WTC11 (cell line): ENCODE measurements at regions not wholly inside any gene's neighbourhood (a gene's known extent, or its start where the extent isn't known, plus 50 kb on each side); places are given as distances from the start of the nearest gene placed in this dataset.

Experiments used
- ATAC-seq: fragments of 200-7000 bp; cut with Tn5 transposase; 2 replicates; pipeline ENCODE4 v1.10.0; 2021; ENCODE audit warnings: mild to moderate bottlenecking, moderate library complexity
- CTCF ChIA-PET: fragments of 300-600 bp; sonication (Branson Sonifier 250); formaldehyde crosslinking; loops from one replicate; lab custom pipeline; 2021; ENCODE audit warnings: antibody characterized with exemption; lab: Charles Lee
- POLR2A ChIA-PET: fragments of 350-600 bp; sonication (Branson Sonifier 250); formaldehyde crosslinking; loops from one replicate; lab custom pipeline; 2021; ENCODE audit warnings: antibody characterized with exemption; lab: Charles Lee
- DNase-seq: peaks from one replicate; pipeline ENCODE4 v3.0.0; 2021; ENCODE audit warnings: low spot score
- H3K27ac Mint-ChIP-seq: 2 replicates; pipeline ENCODE4 v1.8.0; 2021; ENCODE audit warnings: mixed read lengths
- H3K27me3 Mint-ChIP-seq: 2 replicates; pipeline ENCODE4 v1.8.0; 2021; ENCODE audit warnings: low read depth, mild to moderate bottlenecking, moderate library complexity, mixed read lengths
- H3K36me3 Mint-ChIP-seq: 2 replicates; pipeline ENCODE4 v1.8.0; 2021; ENCODE audit warnings: mixed read lengths
- H3K4me1 Mint-ChIP-seq: 2 replicates; pipeline ENCODE4 v1.8.0; 2022; ENCODE audit warnings: mixed read lengths
- H3K4me3 Mint-ChIP-seq: 2 replicates; pipeline ENCODE4 v1.8.0; 2021; ENCODE audit warnings: mild to moderate bottlenecking, moderate library complexity, mixed read lengths
- H3K9me3 Mint-ChIP-seq: 2 replicates; pipeline ENCODE4 v1.8.0; 2021; ENCODE audit warnings: mixed read lengths
- ATF1 ChIP-seq: sonication (generic); formaldehyde crosslinking; IDR thresholded peaks from 2 replicates; pipeline ENCODE4 v1.8.1; 2023; ENCODE audit warnings: mild to moderate bottlenecking, moderate library complexity, missing genetic modification reagents
- CREB1 ChIP-seq: sonication (generic); formaldehyde crosslinking; IDR thresholded peaks from 2 replicates; pipeline ENCODE4 v1.8.0; 2023; ENCODE audit warnings: mild to moderate bottlenecking, missing genetic modification reagents
- CREM ChIP-seq: sonication (generic); formaldehyde crosslinking; IDR thresholded peaks from 2 replicates; pipeline ENCODE4 v1.8.1; 2022; ENCODE audit warnings: mild to moderate bottlenecking, missing genetic modification reagents, moderate library complexity
- ESRRA ChIP-seq: sonication (generic); formaldehyde crosslinking; IDR thresholded peaks from 2 replicates; pipeline ENCODE4 v1.8.1; 2022; ENCODE audit warnings: mild to moderate bottlenecking, missing genetic modification reagents, borderline replicate concordance
- GABPB1 ChIP-seq: sonication (generic); formaldehyde crosslinking; IDR thresholded peaks from 2 replicates; pipeline ENCODE4 v1.8.1; 2023; ENCODE audit warnings: mild to moderate bottlenecking, missing genetic modification reagents
- JAZF1 ChIP-seq: fragments of 250-450 bp; sonication (Bioruptor Pico); IDR thresholded peaks from 2 replicates; pipeline ENCODE4 v1.9.0; 2021; ENCODE audit warnings: moderate library complexity, mild to moderate bottlenecking, inconsistent platforms
- NFYB ChIP-seq: sonication (generic); formaldehyde crosslinking; conservative IDR thresholded peaks from 2 replicates; pipeline ENCODE4 v1.8.0; 2022; ENCODE audit warnings: low read depth, missing genetic modification reagents
- NR2C2 ChIP-seq: sonication (generic); formaldehyde crosslinking; IDR thresholded peaks from 2 replicates; pipeline ENCODE4 v1.8.0; 2022; ENCODE audit warnings: mild to moderate bottlenecking, missing genetic modification reagents
- RORB ChIP-seq: fragments of 250-450 bp; sonication (Bioruptor Pico); IDR thresholded peaks from 2 replicates; pipeline ENCODE4 v1.9.0; 2021; ENCODE audit warnings: mild to moderate bottlenecking
- SOX15 ChIP-seq: fragments of 250-450 bp; sonication (Bioruptor Pico); IDR thresholded peaks from 2 replicates; pipeline ENCODE4 v1.9.0; 2021; ENCODE audit warnings: mild to moderate bottlenecking
- TEAD1 ChIP-seq: sonication (generic); formaldehyde crosslinking; IDR thresholded peaks from 2 replicates; pipeline ENCODE4 v1.8.0; 2022; ENCODE audit warnings: mild to moderate bottlenecking, missing genetic modification reagents
- ZNF263 ChIP-seq: sonication (generic); formaldehyde crosslinking; IDR thresholded peaks from 2 replicates; pipeline ENCODE4 v1.8.1; 2022; ENCODE audit warnings: low read depth, mild to moderate bottlenecking, moderate library complexity, missing genetic modification reagents
- TF ChIP-seq, protein P1 (sequence below): sonication (generic); formaldehyde crosslinking; IDR thresholded peaks from 2 replicates; pipeline ENCODE4 v1.8.1; 2023; ENCODE audit warnings: mild to moderate bottlenecking, missing genetic modification reagents, borderline replicate concordance
- TF ChIP-seq, protein P2 (sequence below): fragments of 250-450 bp; sonication (Bioruptor Pico); conservative IDR thresholded peaks from 2 replicates; pipeline ENCODE4 v1.9.0; 2021; ENCODE audit warnings: mild to moderate bottlenecking
- TF ChIP-seq, protein P3 (sequence below): sonication (generic); formaldehyde crosslinking; IDR thresholded peaks from 2 replicates; pipeline ENCODE4 v1.8.0; 2022; ENCODE audit warnings: mild to moderate bottlenecking, missing genetic modification reagents
- TF ChIP-seq, protein P4 (sequence below): sonication (generic); formaldehyde crosslinking; IDR thresholded peaks from 2 replicates; pipeline ENCODE4 v1.8.0; 2022; ENCODE audit warnings: mild to moderate bottlenecking, missing genetic modification reagents
- TF ChIP-seq, protein P5 (sequence below): sonication (generic); formaldehyde crosslinking; IDR thresholded peaks from 2 replicates; pipeline ENCODE4 v1.8.1; 2022; ENCODE audit warnings: low read depth, missing genetic modification reagents, borderline replicate concordance
- TF ChIP-seq, protein P6 (sequence below): sonication (generic); formaldehyde crosslinking; IDR thresholded peaks from 2 replicates; pipeline ENCODE4 v1.8.1; 2023; ENCODE audit warnings: mild to moderate bottlenecking, missing genetic modification reagents

DNA sequence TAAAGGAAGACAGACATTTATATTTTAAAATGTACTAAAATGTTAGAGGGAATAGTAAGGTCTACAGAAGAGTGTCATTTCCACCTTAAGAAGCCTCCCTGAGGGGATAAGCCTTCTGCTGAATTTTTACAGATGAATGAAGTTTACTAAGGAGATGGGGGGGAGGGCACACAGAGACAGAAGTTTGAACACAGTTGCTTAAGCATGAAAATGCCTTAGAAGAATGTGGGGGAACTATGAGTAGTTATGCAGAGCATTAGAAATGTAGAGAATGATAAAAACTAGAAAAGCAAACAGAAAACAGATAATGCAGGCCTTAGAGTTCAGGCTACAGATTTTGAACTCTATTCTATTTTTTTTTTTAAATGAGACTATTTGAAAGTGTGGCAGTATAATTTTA is 232.2 kb upstream of the VLDLR start:
- no peak for TF ChIP-seq ZNF263 (CRISPR knock-in tag)
- TF ChIP-seq, protein P1, sequence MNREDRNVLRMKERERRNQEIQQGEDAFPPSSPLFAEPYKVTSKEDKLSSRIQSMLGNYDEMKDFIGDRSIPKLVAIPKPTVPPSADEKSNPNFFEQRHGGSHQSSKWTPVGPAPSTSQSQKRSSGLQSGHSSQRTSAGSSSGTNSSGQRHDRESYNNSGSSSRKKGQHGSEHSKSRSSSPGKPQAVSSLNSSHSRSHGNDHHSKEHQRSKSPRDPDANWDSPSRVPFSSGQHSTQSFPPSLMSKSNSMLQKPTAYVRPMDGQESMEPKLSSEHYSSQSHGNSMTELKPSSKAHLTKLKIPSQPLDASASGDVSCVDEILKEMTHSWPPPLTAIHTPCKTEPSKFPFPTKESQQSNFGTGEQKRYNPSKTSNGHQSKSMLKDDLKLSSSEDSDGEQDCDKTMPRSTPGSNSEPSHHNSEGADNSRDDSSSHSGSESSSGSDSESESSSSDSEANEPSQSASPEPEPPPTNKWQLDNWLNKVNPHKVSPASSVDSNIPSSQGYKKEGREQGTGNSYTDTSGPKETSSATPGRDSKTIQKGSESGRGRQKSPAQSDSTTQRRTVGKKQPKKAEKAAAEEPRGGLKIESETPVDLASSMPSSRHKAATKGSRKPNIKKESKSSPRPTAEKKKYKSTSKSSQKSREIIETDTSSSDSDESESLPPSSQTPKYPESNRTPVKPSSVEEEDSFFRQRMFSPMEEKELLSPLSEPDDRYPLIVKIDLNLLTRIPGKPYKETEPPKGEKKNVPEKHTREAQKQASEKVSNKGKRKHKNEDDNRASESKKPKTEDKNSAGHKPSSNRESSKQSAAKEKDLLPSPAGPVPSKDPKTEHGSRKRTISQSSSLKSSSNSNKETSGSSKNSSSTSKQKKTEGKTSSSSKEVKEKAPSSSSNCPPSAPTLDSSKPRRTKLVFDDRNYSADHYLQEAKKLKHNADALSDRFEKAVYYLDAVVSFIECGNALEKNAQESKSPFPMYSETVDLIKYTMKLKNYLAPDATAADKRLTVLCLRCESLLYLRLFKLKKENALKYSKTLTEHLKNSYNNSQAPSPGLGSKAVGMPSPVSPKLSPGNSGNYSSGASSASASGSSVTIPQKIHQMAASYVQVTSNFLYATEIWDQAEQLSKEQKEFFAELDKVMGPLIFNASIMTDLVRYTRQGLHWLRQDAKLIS (CRISPR knock-in tag): no peak
- no peak for TF ChIP-seq NR2C2 (CRISPR knock-in tag)
- TF ChIP-seq CREB1: no peak
- TF ChIP-seq, protein P2, sequence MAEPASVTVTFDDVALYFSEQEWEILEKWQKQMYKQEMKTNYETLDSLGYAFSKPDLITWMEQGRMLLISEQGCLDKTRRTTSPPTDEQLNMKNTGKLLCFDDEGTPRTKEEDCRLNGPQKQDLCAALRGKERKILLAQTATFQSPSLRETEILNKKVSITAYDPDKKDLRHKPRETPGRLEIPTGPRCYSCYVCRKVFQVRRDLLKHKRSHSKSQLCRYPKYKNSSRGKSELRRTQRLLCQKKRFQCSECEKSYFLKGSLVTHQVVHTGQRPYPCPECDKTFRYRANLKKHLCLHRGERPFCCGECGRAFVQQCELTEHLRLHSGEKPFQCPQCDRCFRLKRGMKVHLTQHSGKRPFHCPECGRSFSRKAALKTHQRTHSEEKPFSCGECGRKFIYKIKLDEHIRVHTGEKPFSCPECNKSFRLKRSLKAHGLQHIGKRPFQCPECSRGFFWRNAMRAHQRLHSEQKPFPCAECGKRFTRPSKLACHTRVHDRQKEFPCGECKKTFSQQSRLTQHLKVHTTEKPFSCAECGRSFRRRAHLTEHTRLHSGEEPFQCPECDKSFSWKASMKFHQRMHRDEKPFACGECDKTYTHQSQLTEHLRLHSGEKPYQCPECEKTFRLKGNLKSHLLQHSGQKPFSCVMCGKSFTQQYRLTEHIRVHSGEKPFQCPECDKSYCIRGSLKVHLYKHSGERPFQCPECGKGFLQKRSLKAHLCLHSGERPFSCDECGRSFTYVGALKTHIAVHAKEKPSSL (CRISPR knock-in tag): no peak
- TF ChIP-seq ESRRA: no peak
- TF ChIP-seq, protein P3, sequence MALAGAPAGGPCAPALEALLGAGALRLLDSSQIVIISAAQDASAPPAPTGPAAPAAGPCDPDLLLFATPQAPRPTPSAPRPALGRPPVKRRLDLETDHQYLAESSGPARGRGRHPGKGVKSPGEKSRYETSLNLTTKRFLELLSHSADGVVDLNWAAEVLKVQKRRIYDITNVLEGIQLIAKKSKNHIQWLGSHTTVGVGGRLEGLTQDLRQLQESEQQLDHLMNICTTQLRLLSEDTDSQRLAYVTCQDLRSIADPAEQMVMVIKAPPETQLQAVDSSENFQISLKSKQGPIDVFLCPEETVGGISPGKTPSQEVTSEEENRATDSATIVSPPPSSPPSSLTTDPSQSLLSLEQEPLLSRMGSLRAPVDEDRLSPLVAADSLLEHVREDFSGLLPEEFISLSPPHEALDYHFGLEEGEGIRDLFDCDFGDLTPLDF (CRISPR knock-in tag): no peak
- TF ChIP-seq CREM (CRISPR knock-in tag): no peak
- TF ChIP-seq RORB (CRISPR knock-in tag): no peak
- TF ChIP-seq SOX15 (CRISPR knock-in tag): no peak
- no peak for TF ChIP-seq TEAD1 (CRISPR knock-in tag)
- TF ChIP-seq JAZF1 (CRISPR knock-in tag): no peak
- TF ChIP-seq GABPB1 (CRISPR knock-in tag): no peak
- TF ChIP-seq, protein P4, sequence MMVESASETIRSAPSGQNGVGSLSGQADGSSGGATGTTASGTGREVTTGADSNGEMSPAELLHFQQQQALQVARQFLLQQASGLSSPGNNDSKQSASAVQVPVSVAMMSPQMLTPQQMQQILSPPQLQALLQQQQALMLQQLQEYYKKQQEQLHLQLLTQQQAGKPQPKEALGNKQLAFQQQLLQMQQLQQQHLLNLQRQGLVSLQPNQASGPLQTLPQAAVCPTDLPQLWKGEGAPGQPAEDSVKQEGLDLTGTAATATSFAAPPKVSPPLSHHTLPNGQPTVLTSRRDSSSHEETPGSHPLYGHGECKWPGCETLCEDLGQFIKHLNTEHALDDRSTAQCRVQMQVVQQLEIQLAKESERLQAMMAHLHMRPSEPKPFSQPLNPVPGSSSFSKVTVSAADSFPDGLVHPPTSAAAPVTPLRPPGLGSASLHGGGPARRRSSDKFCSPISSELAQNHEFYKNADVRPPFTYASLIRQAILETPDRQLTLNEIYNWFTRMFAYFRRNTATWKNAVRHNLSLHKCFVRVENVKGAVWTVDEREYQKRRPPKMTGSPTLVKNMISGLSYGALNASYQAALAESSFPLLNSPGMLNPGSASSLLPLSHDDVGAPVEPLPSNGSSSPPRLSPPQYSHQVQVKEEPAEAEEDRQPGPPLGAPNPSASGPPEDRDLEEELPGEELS (CRISPR knock-in tag): no peak
- TF ChIP-seq, protein P5, sequence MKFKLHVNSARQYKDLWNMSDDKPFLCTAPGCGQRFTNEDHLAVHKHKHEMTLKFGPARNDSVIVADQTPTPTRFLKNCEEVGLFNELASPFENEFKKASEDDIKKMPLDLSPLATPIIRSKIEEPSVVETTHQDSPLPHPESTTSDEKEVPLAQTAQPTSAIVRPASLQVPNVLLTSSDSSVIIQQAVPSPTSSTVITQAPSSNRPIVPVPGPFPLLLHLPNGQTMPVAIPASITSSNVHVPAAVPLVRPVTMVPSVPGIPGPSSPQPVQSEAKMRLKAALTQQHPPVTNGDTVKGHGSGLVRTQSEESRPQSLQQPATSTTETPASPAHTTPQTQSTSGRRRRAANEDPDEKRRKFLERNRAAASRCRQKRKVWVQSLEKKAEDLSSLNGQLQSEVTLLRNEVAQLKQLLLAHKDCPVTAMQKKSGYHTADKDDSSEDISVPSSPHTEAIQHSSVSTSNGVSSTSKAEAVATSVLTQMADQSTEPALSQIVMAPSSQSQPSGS (CRISPR knock-in tag): no peak
- no peak for TF ChIP-seq NFYB (CRISPR knock-in tag)
- TF ChIP-seq, protein P6, sequence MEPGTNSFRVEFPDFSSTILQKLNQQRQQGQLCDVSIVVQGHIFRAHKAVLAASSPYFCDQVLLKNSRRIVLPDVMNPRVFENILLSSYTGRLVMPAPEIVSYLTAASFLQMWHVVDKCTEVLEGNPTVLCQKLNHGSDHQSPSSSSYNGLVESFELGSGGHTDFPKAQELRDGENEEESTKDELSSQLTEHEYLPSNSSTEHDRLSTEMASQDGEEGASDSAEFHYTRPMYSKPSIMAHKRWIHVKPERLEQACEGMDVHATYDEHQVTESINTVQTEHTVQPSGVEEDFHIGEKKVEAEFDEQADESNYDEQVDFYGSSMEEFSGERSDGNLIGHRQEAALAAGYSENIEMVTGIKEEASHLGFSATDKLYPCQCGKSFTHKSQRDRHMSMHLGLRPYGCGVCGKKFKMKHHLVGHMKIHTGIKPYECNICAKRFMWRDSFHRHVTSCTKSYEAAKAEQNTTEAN (CRISPR knock-in tag): no peak
- TF ChIP-seq ATF1 (CRISPR knock-in tag): no peak
- Mint-ChIP-seq H3K4me3 (no peak overlapping the region), H3K36me3 (peaks cover 35% of the 10 kb centered on the region), H3K9me3 (peaks cover 57% of the 10 kb centered on the region), H3K27ac (no peak overlapping the region), H3K4me1 (no peaks in the 10 kb centered on the region; the same call in 1 of the 2 replicates), H3K27me3 (no peaks in the 10 kb centered on the region)
- ChIA-PET CTCF (no interaction called here), POLR2A (no interaction called here)
- no peak for ATAC-seq
- no peak for DNase-seq
